GM12878 (cell line): ENCODE measurements at regions not wholly inside any gene's neighbourhood (a gene's known extent, or its start where the extent isn't known, plus 50 kb on each side); places are given as distances from the start of the nearest gene placed in this dataset.

Experiments used
- ATAC-seq: fragments of 200-7000 bp; cut with Tn5 transposase; 3 replicates; pipeline ENCODE4 v1.9.1; 2020; ENCODE audit warnings: mild to moderate bottlenecking, moderate library complexity
- BruUV-seq: library from RNA; stranded (reverse); fragments of 400-500 nt; replicated peaks from 2 replicates; lab custom pipeline; 2021; lab: Mats Ljungman, UMichigan
- CTCF ChIA-PET: fragments of 300-600 bp; sonication (Branson Sonifier 250); formaldehyde crosslinking; extraction: SDS; loops from one replicate; lab custom pipeline; 2021; ENCODE audit warnings: inconsistent platforms; lab: Yijun Ruan, JAX
- POLR2A ChIA-PET: fragments of 350-600 bp; formaldehyde crosslinking; extraction: SDS; loops from one replicate; lab custom pipeline; 2021; ENCODE audit warnings: inconsistent platforms; lab: Charles Lee
- RAD21 ChIA-PET: fragments of 300-600 bp; sonication (Branson Sonifier 250); formaldehyde crosslinking; loops from one replicate; lab custom pipeline; 2023; ENCODE audit warnings: antibody characterized with exemption; ENCODE audit not compliant: unreplicated experiment; lab: Charles Lee
- SMC1A ChIA-PET: fragments of 300-600 bp; sonication (Branson Sonifier 250); formaldehyde crosslinking; loops from one replicate; lab custom pipeline; 2023; ENCODE audit not compliant: unreplicated experiment, uncharacterized antibody; lab: Charles Lee
- DNase-seq: peaks from one replicate; pipeline ENCODE4 v3.0.0-alpha.2; 2011; ENCODE audit warnings: low read depth, low spot score
- FAIRE-seq: peaks from 3 replicates; lab custom pipeline; 2011; peaks lifted over from hg19 to GRCh38; lab: Jason Lieb, UNC
- H2AFZ ChIP-seq: 2 replicates; pipeline ENCODE4 v1.6.0; 2011; ENCODE audit warnings: low read depth, low read length, control low read depth; ENCODE audit not compliant: control insufficient read depth
- H3K27ac ChIP-seq: 2 replicates; pipeline ENCODE4 v1.5.1; 2011; ENCODE audit warnings: control low read depth; ENCODE audit not compliant: control insufficient read depth, insufficient read depth
- H3K27me3 ChIP-seq, 2 experiments: replicated peaks in 1 of 2; 2 replicates each; pipeline versions ENCODE4 v1.6.0 to v1.6.1; 2011; ENCODE audit warnings: low read length in 1 of 2; ENCODE audit not compliant: control insufficient read depth in 2 of 2, insufficient read depth in 2 of 2
- H3K36me3 ChIP-seq, 2 experiments: 2 replicates each; pipeline ENCODE4 v1.5.1; 2011; ENCODE audit warnings: low read length in 1 of 2; ENCODE audit not compliant: control insufficient read depth in 2 of 2, insufficient read depth in 2 of 2
- H3K4me1 ChIP-seq: 2 replicates; pipeline ENCODE4 v1.6.1; 2011; ENCODE audit warnings: mild to moderate bottlenecking, low read length, moderate library complexity, mixed read lengths; ENCODE audit not compliant: control insufficient read depth, insufficient read depth
- H3K4me2 ChIP-seq: 2 replicates; pipeline ENCODE4 v1.6.0; 2011; ENCODE audit warnings: control low read depth; ENCODE audit not compliant: control insufficient read depth, insufficient read depth
- H3K4me3 ChIP-seq: fragments of 200-600 bp; sonication (generic); 2 replicates; pipeline ENCODE4 v1.5.1; 2016
- H3K79me2 ChIP-seq: 2 replicates; pipeline ENCODE4 v1.6.0; 2011; ENCODE audit warnings: low read length; ENCODE audit not compliant: control insufficient read depth, insufficient read depth
- H3K9ac ChIP-seq: 2 replicates; pipeline ENCODE4 v1.8.0; 2011; ENCODE audit warnings: low read length, control low read depth, mixed read lengths; ENCODE audit not compliant: control insufficient read depth, insufficient read depth
- H3K9me3 ChIP-seq: replicated peaks from 3 replicates; pipeline ENCODE4 v1.5.1; 2011; ENCODE audit warnings: mild to moderate bottlenecking, low read length; ENCODE audit not compliant: control insufficient read depth, insufficient read depth
- H4K20me1 ChIP-seq: 2 replicates; pipeline ENCODE4 v1.6.0; 2011; ENCODE audit not compliant: control insufficient read depth, insufficient read depth
- CBX3 ChIP-seq: fragments of 200-600 bp; sonication (generic); IDR thresholded peaks from 2 replicates; pipeline ENCODE4 v1.6.1; 2016; ENCODE audit warnings: low read depth, borderline replicate concordance
- EED ChIP-seq: sonication (generic); IDR thresholded peaks from 2 replicates; pipeline ENCODE4 v1.6.1; 2016; ENCODE audit warnings: antibody characterized with exemption, low read depth
- FOXK2 ChIP-seq: fragments of 450-650 bp; IDR thresholded peaks from 2 replicates; pipeline ENCODE4 v1.6.1; 2017; ENCODE audit warnings: mild to moderate bottlenecking, moderate library complexity
- MEF2A ChIP-seq: IDR thresholded peaks from 2 replicates; pipeline ENCODE4 v1.6.1; 2011; ENCODE audit warnings: low read depth, mild to moderate bottlenecking, low read length, moderate library complexity; ENCODE audit not compliant: insufficient read depth
- MTA3 ChIP-seq: IDR thresholded peaks from 2 replicates; pipeline ENCODE4 v1.6.1; 2012; ENCODE audit warnings: low read length, inconsistent platforms, borderline replicate concordance
- WGBS: methylation state at CpG from one replicate; pipeline ENCODE4 v1.1.6; 2016; ENCODE audit warnings: low lambda C conversion rate; ENCODE audit not compliant: insufficient replicate concordance, insufficient coverage; ENCODE audit errors: missing lambda C conversion rate; 5-methylcytosine and 5-hydroxymethylcytosine counted together
- in situ Hi-C: fragments of 300-500 bp; cut with MboI; formaldehyde crosslinking; loops from 9 replicates; pipeline ENCODE4 v1.14.3; 2018; ENCODE audit warnings: mixed read lengths
- intact Hi-C: fragments of 100-400 bp; cut with micrococcal nuclease; formaldehyde crosslinking; loops from one replicate; pipeline ENCODE4 v1.14.2; 2022; ENCODE audit not compliant: unreplicated experiment

- no peak for ATAC-seq
- ChIA-PET POLR2A (no interaction called here), CTCF (no interaction called here)
Measured at GRCh38 chr2:10245021-10245420, 57.7 kb upstream of the HPCAL1 start.

GRCh38 chr2:10245661-10246060 is 57.0 kb upstream of the HPCAL1 start:
- H3K4me2 ChIP-seq, result no peak overlapping the region
- H4K20me1 ChIP-seq, result no peaks in the 10 kb centered on the region
- intact Hi-C loops, result no loop called here
- POLR2A ChIA-PET, result no interaction called here
- H3K27me3 ChIP-seq, result no peaks in the 10 kb centered on the region
- 65% methylated on average over 11 of the region's 11 CpGs for WGBS
- H3K9ac ChIP-seq, result no peak overlapping the region
- no peaks in the 10 kb centered on the region for H3K79me2 ChIP-seq
- RAD21 ChIA-PET, result no interaction called here
- no peak overlapping the region for H2AFZ ChIP-seq
- H3K9me3 ChIP-seq, result peaks cover 3% of the 10 kb centered on the region; the same call in 2 of the 3 replicates
- FAIRE-seq, result no peak
- no peak for TF ChIP-seq MEF2A
- H3K4me1 ChIP-seq, result no peaks in the 10 kb centered on the region
- SMC1A ChIA-PET, result no interaction called here
- H3K27ac ChIP-seq, result no peak overlapping the region
- H3K4me3 ChIP-seq, result no peak overlapping the region
- DNase-seq, result no peak
- H3K36me3 ChIP-seq, result no peaks in the 10 kb centered on the region
- no TSS peak for BruUV-seq
- in situ Hi-C loops, result no loop called here
- CTCF ChIA-PET, result no interaction called here
- ATAC-seq, result no peak

More at GRCh38 chr2:10245021-10245420, 57.7 kb upstream of the HPCAL1 start:
- SMC1A ChIA-PET, result no interaction called here
- no peak for TF ChIP-seq EED
- TF ChIP-seq MTA3, result no peak
- no peak for TF ChIP-seq CBX3
- no peak for TF ChIP-seq FOXK2
- Histone ChIP-seq H3K27ac (no peak overlapping the region), H3K4me2 (no peak overlapping the region), H3K36me3 (no peaks in the 10 kb centered on the region), H2AFZ (no peak overlapping the region), H3K9ac (no peak overlapping the region), H3K79me2 (no peaks in the 10 kb centered on the region), H3K27me3 (no peaks in the 10 kb centered on the region), H4K20me1 (no peaks in the 10 kb centered on the region), H3K4me1 (no peaks in the 10 kb centered on the region), H3K9me3 (peaks cover 3% of the 10 kb centered on the region; the same call in 2 of the 3 replicates), H3K4me3 (no peak overlapping the region)
- DNase-seq (no peak), FAIRE-seq (no peak)
- in situ Hi-C loops (no loop called here), intact Hi-C loops (no loop called here)
- RAD21 ChIA-PET, result no interaction called here
- BruUV-seq, result no TSS peak
- 61% methylated on average over 8 of the region's 8 CpGs for WGBS
